Fibroblast of lung (primary cell): ENCODE measurements at regions not wholly inside any gene's neighbourhood (a gene's known extent, or its start where the extent isn't known, plus 50 kb on each side); places are given as distances from the start of the nearest gene placed in this dataset.

Source experiments
- DNase-seq, 2 donors: peaks; one replicate each; pipeline versions ENCODE4 v3.0.0 to v3.0.0-alpha.2; 2010; ENCODE audit warnings: low read depth in 2 of 2
- H2AFZ ChIP-seq: 2 replicates; pipeline ENCODE4 v1.5.1; 2012; ENCODE audit warnings: low read length, control low read depth, inconsistent platforms
- H3K27ac ChIP-seq: 2 replicates; pipeline ENCODE4 v1.5.1; 2011; ENCODE audit warnings: low read length, control low read depth; ENCODE audit not compliant: insufficient read depth
- H3K27me3 ChIP-seq: 2 replicates; pipeline ENCODE4 v1.5.1; 2011; ENCODE audit warnings: mild to moderate bottlenecking, low read length; ENCODE audit not compliant: control insufficient read depth, insufficient read depth
- H3K36me3 ChIP-seq: 2 replicates; pipeline ENCODE4 v1.5.1; 2011; ENCODE audit warnings: low read length; ENCODE audit not compliant: control insufficient read depth, insufficient read depth
- H3K4me1 ChIP-seq: 2 replicates; pipeline ENCODE4 v1.5.1; 2011; ENCODE audit warnings: low read length; ENCODE audit not compliant: control insufficient read depth, insufficient read depth; ENCODE audit errors: extremely low read depth
- H3K4me2 ChIP-seq: 2 replicates; pipeline ENCODE4 v1.5.1; 2011; ENCODE audit warnings: low read length, control low read depth; ENCODE audit not compliant: insufficient read depth; ENCODE audit errors: extremely low read depth
- H3K4me3 ChIP-seq, 4 experiments: fragments of 200-600 bp in 1 of 4; sonication (generic) in 1 of 4; replicated peaks in 1 of 4; 2 replicates each; pipeline ENCODE4 v1.5.1; 2011 to 2016; ENCODE audit warnings: low read length in 4 of 4, low read depth in 3 of 4, mild to moderate bottlenecking in 3 of 4, control low read depth in 2 of 4, inconsistent platforms in 1 of 4, mixed read lengths in 1 of 4; ENCODE audit not compliant: insufficient read depth in 1 of 4; ENCODE audit errors: control extremely low read depth in 1 of 4
- H3K79me2 ChIP-seq: 2 replicates; pipeline ENCODE4 v1.5.1; 2012; ENCODE audit warnings: mild to moderate bottlenecking, low read length, inconsistent platforms; ENCODE audit not compliant: control insufficient read depth, insufficient read depth
- H3K9ac ChIP-seq: 2 replicates; pipeline ENCODE4 v1.5.1; 2011; ENCODE audit warnings: mild to moderate bottlenecking, low read length, control low read depth; ENCODE audit not compliant: insufficient read depth
- H3K9me3 ChIP-seq: 2 replicates; pipeline ENCODE4 v1.5.1; 2012; ENCODE audit warnings: low read depth, low read length; ENCODE audit not compliant: control insufficient read depth, insufficient read depth
- H4K20me1 ChIP-seq: 2 replicates; pipeline ENCODE4 v1.5.1; 2011; ENCODE audit warnings: low read length; ENCODE audit not compliant: control insufficient read depth, insufficient read depth; ENCODE audit errors: extremely low read depth
- EZH2 ChIP-seq: IDR thresholded peaks from 2 replicates; pipeline ENCODE4 v1.5.1; 2012; ENCODE audit warnings: low read length, control low read depth, mild to moderate bottlenecking; ENCODE audit errors: missing control alignments
- TF ChIP-seq, protein P1 (sequence below), 2 donors: IDR thresholded peaks in 1 of 2; conservative IDR thresholded peaks in 1 of 2; 1 replicate in 1 of 2; 2 replicates in 1 of 2; pipeline ENCODE4 v1.5.1; 2011 to 2012; ENCODE audit warnings: low read length in 2 of 2, control low read depth in 1 of 2, inconsistent platforms in 1 of 2, low read depth in 1 of 2, mild to moderate bottlenecking in 1 of 2

DNA sequence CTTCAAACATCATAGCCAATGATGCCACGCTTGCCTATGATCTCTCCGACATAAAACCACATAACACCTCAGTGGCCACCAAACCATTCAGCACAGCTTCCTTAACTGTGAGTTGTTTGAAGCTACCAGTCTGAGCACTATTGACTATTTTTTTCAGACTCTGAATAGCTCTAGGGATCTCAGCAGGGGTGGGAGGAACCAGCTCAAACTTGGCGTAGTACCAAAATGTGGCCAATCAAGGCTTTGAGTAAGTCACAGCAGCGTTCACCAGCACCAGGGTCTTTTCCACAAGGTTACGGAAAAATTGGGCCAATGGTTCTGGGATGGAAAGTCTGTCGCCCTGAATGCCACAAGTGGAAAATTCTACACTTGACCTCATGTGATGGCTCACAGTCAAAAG lies 70.6 kb downstream of the SMPDL3A start:
- no peak overlapping the region for H2AFZ ChIP-seq
- no peaks in the 10 kb centered on the region for H3K4me1 ChIP-seq
- H3K27ac ChIP-seq: no peak overlapping the region
- H3K9me3 ChIP-seq: no peaks in the 10 kb centered on the region
- DNase-seq: no peak
- H3K9ac ChIP-seq: no peak overlapping the region
- no peak overlapping the region for H3K4me2 ChIP-seq
- no peaks in the 10 kb centered on the region for H3K36me3 ChIP-seq
- TF ChIP-seq, protein P1, sequence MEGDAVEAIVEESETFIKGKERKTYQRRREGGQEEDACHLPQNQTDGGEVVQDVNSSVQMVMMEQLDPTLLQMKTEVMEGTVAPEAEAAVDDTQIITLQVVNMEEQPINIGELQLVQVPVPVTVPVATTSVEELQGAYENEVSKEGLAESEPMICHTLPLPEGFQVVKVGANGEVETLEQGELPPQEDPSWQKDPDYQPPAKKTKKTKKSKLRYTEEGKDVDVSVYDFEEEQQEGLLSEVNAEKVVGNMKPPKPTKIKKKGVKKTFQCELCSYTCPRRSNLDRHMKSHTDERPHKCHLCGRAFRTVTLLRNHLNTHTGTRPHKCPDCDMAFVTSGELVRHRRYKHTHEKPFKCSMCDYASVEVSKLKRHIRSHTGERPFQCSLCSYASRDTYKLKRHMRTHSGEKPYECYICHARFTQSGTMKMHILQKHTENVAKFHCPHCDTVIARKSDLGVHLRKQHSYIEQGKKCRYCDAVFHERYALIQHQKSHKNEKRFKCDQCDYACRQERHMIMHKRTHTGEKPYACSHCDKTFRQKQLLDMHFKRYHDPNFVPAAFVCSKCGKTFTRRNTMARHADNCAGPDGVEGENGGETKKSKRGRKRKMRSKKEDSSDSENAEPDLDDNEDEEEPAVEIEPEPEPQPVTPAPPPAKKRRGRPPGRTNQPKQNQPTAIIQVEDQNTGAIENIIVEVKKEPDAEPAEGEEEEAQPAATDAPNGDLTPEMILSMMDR (conservative IDR thresholded peaks at IDR 0.05 in 1 of 2, IDR thresholded peaks at IDR 0.05 in 1 of 2; ENCODE audit: low read depth in 1 of 2, low read length in 2 of 2): no peak
- no peak for TF ChIP-seq EZH2
- H3K79me2 ChIP-seq: no peaks in the 10 kb centered on the region
- H4K20me1 ChIP-seq: no peaks in the 10 kb centered on the region
- H3K27me3 ChIP-seq: no peaks in the 10 kb centered on the region
- no peak overlapping the region for H3K4me3 ChIP-seq

DNA sequence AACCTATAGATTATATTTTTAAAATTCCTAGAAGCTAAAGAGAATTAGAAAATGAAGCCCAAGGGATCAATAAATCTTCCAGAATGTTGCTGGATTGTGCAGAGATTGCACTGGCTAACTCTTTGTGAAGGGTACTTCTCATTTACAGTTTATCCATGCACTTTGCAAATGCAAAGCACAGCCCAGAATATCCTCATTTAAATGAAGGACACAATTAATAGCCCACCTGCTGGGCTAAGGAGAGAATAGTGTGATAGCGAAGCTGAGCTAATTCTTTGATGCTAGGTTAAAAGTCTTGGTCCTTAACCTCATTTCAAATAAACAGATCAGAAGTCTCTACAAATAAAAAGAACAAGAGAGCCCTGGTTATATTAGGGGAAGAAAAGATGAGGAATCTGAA lies 72.5 kb downstream of the SMPDL3A start:
- Histone ChIP-seq H3K4me3 (no peak overlapping the region), H3K79me2 (no peaks in the 10 kb centered on the region), H3K27ac (no peak overlapping the region), H3K36me3 (no peaks in the 10 kb centered on the region), H3K4me2 (no peak overlapping the region), H3K4me1 (no peaks in the 10 kb centered on the region), H3K9me3 (no peaks in the 10 kb centered on the region), H3K27me3 (no peaks in the 10 kb centered on the region), H4K20me1 (no peaks in the 10 kb centered on the region), H2AFZ (no peak overlapping the region), H3K9ac (no peak overlapping the region)
- TF ChIP-seq, protein P1 (conservative IDR thresholded peaks at IDR 0.05 in 1 of 2, IDR thresholded peaks at IDR 0.05 in 1 of 2; ENCODE audit: low read depth in 1 of 2, low read length in 2 of 2): no peak
- no peak for TF ChIP-seq EZH2
- no peak for DNase-seq

DNA sequence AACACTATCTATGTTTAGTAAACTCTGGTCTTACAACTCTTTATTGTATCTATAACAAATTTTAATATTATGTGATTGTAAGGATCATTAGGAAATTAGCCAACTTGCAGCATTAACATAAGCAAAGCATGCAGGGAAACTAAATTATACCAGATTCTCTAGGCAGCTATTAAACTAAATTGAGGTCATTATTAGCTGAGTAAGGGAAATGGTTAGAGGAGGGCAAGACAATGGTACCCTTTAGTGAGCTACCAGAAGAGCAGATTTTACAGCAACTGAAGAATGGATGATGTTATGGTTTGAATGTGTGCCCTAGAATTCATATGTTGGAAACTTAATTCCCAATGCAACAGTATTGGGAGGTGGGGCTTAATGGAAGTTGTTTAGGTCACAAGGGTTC lies 79.1 kb downstream of the SMPDL3A start:
- no peaks in the 10 kb centered on the region for H3K27me3 ChIP-seq
- no peak overlapping the region for H3K4me3 ChIP-seq
- no peaks in the 10 kb centered on the region for H3K36me3 ChIP-seq
- no peak for DNase-seq
- TF ChIP-seq, protein P1 (conservative IDR thresholded peaks at IDR 0.05 in 1 of 2, IDR thresholded peaks at IDR 0.05 in 1 of 2; ENCODE audit: low read depth in 1 of 2, low read length in 2 of 2): no peak
- TF ChIP-seq EZH2: no peak
- H3K27ac ChIP-seq: no peak overlapping the region
- no peak overlapping the region for H3K9ac ChIP-seq
- H3K79me2 ChIP-seq: no peaks in the 10 kb centered on the region
- no peak overlapping the region for H3K4me2 ChIP-seq
- no peak overlapping the region for H2AFZ ChIP-seq
- H3K9me3 ChIP-seq: no peaks in the 10 kb centered on the region
- H4K20me1 ChIP-seq: no peaks in the 10 kb centered on the region
- no peaks in the 10 kb centered on the region for H3K4me1 ChIP-seq
